C4-2B (cell line): ENCODE measurements at regions not wholly inside any gene's neighbourhood (a gene's known extent, or its start where the extent isn't known, plus 50 kb on each side); places are given as distances from the start of the nearest gene placed in this dataset.

Experiments used
- CTCF ChIP-seq: fragments of 450-650 bp; conservative IDR thresholded peaks from 2 replicates; pipeline ENCODE4 v1.5.1; 2017; ENCODE audit warnings: mild to moderate bottlenecking
- ZFX ChIP-seq: fragments of 450-650 bp; IDR thresholded peaks from 2 replicates; pipeline ENCODE4 v1.6.1; 2017

- TF ChIP-seq CTCF (no peak), ZFX (no peak)
Observed at GRCh38 chr22:48851933-48852549, 975.6 kb downstream of the BRD1 start.
